DOHH2 (cell line): ENCODE measurements at regions not wholly inside any gene's neighbourhood (a gene's known extent, or its start where the extent isn't known, plus 50 kb on each side); places are given as distances from the start of the nearest gene placed in this dataset.

ENCODE experiments used
- CTCF ChIP-seq: fragments of 200-600 bp; sonication (generic); IDR thresholded peaks from one replicate; pipeline ENCODE4 v1.5.1; 2014; ENCODE audit warnings: antibody characterized with exemption, mild to moderate bottlenecking, low read depth, low read length; ENCODE audit not compliant: poor library complexity, severe bottlenecking
- EZH2phosphoT487 ChIP-seq: fragments of 200-600 bp; sonication (generic); IDR thresholded peaks from 2 replicates; pipeline ENCODE4 v1.6.1; 2017; ENCODE audit warnings: borderline replicate concordance, mild to moderate bottlenecking, antibody characterized with exemption, low read length, moderate library complexity, mixed read lengths

DNA sequence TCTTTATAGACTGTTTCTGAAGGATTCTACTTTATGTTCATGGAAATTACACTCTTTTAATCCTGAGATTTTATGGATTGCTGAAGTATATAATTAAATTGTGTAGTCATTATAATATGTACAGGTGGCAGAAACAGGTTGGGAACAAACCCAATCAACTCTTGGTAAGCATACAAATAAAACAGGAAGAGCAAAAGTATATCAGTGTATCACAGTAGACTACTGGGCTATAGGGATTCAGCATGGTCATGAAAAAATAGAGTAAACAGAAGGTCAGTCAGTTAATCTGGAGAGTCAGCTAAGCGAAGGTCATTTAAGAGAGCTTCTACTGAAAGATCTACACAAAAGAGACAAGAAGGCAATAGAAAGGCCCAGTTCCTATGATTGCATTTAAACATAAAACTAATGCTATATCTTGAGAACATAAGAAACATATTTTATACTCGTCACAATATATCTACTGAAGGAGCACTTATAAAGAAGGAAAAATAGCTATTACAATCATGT lies 178.9 kb upstream of the ECI2 start:
- TF ChIP-seq CTCF (no peak), EZH2phosphoT487 (no peak)
